ENCODE measurements at regions not wholly inside any gene's neighbourhood (a gene's known extent, or its start where the extent isn't known, plus 50 kb on each side); places are given as distances from the start of the nearest gene placed in this dataset.
"Not testable (repeated sequence)": the region's sequence is repeated elsewhere in the genome, so short reads cannot be mapped to it uniquely, and the experiment has no call there.

DNA sequence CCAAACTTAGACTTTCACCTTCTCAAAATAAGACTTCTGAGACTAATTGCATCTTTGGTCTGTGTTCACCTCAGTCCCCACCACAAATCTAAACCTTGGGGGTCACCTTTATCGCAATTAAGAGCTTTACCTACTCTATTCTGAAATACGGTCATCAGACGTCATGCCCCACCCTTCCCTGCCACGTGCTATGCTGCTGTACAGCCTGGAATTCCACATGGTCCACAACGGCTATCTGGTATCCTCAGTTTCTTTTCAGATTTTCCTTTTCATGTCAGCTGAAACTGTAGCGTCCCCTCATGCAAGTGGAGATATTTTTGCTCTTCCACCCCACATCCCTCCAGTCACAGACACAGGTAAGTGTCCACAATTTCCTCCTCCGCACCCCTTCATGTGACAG lies 511.1 kb downstream of the DIRAS2 start:
- DNase-seq (ENCODE audit: low read depth in 2 of 2) = no peak

DNA sequence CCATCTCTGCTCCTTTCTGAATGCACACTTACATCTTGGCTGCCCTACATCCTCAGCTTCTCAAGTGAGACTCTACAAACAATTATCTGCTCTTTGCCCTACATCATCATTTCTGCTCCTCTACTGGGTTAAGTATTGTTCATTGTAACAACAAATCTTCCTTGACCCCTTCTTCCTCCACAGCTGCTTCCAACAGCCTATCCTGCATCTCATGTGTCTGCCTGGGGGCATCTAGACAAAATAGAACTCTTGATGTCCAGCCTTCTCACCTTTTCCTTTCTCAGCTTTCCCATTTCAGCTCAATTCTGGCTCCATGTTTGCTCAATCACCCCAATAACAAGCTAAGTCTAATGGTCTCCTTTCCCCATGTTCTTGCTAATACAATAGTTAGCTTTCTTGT lies 509.8 kb downstream of the DIRAS2 start:
- no peak for DNase-seq (ENCODE audit: low read depth in 2 of 2)

DNA sequence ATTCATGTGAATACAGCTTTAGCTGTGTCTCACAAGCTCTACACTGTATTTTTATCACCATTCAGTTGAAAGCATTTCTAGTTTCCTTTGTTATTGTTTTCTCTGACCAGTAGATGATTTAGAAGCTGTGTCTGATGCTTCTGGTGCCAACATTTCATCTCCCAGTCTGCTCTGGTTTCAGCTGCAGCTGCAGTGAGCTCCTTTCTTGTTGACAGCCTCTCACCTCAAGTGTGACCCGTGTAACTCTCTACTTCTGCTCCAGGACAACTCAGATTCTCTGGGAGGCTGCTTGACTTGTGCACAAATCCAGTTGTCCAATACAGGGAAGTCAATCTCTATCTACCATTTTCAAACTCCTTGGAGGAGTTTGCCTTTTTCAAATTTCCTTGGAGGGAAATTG lies 504.8 kb downstream of the DIRAS2 start:
- no peak for DNase-seq (ENCODE audit: low read depth in 2 of 2)

DNA sequence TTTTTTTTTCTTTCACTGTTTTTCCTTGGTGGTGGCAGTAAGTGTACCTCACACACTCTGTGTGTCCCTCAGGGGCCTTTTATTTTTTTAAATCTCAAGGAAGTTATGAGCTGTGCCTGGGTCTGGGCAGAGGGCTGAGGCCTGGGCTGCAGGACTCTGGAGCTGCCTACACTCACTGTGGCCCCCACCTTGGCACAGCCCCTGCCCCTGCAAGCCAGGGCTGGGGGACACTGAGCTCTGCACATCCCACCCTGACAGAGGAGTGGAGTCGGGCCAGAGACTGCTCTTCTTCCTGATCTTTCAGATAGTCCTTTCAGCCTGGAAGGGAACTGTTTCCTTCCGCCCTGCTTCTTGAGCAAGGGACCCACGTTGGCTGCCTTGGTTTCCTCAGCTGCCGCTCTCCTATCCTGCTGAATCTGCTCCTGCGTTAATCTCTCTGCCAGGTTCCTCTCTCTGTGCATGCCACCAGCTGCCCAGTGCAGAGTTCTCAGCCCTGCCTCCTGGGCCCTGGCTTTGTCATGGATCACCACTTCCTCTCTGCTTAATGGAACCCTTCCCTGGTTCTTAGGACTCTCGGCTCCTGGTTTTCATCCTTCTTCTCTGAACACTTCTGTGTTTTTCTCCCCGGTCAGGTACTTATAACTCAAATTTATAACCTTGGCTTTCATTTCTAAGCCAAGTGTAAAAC lies 502.3 kb downstream of the DIRAS2 start:
- no peak for DNase-seq (ENCODE audit: low read depth in 2 of 2)

DNA sequence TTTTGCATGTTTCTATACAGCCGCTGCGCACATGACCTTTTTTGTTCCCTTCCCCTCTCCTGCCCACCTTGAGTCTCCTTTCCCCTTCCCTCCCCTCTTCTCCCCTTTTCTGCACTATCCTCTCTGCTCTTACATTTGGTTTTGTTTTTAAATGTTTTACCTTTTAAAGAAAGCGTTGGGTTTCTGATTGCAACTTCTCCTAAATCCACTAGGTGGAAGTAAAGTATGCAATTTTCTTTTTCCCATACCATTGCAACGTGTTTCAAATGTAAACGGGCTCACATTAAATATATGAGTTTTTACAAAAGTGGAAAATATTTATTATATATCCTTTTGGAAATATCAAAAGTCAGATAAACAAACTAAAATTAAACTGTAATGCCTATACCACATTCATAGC lies 500.9 kb downstream of the DIRAS2 start:
- DNase-seq (ENCODE audit: low read depth in 2 of 2) = peak; percentile 25 to 37

DNA sequence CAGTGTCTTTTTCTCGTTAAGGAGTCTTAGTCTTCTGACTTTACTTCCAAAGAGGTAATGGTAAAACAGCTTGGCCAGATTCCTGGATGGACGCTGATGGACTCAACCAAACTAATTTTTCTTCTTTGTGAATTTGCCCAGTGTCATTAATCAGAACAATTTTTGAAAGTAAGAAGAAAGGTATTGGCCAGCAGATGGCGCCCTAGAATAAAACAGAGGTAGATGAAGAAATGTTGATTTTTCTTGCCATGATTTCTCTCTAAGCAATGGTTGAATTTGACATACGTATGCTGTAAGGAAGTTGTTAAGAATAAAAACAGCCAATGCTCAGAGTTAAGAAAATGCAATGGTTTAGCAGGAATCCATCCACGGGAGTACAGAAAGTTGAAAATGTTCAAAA lies 500.0 kb downstream of the DIRAS2 start:
- DNase-seq (ENCODE audit: low read depth in 2 of 2) = peak; percentile 53 to 60

DNA sequence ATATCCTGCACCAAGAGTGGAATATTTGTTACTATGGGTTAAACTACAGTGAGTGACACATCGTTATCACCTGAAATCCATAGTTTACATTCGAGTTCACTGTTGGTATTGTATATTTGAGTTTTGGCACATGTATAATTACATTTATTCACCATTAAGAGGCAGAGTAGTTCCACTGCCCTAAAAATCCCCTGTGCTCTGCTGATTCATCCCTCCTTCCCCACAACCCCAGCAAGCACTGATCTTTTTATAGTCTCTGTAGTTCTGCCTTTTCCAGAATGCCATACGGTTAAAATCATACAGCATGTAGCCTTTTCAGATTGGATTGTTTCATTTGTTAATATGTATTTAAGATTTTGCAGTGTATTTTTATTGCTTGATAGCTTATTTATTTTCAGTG lies 495.2 kb downstream of the DIRAS2 start:
- no peak for DNase-seq (ENCODE audit: low read depth in 2 of 2)

DNA sequence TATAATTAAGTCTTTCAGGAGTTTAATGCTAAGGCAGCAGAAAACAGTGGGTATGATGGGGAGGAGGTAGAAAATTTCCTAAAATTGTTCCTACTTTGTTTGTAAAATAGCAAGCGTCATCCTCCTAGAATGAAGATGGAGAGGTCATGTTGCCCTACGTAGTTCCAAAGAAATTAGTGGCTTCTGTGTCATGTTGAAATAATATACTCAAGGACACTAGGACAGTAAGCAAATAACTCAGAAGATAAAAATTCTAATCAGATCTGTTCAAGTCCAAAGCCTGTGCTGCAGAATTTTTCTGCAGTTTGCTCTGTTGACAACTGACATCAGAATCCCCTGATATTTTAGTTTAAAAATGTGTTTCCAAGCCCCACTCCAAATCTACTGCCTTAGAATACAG lies 486.3 kb downstream of the DIRAS2 start:
- DNase-seq (ENCODE audit: low read depth in 2 of 2) = no peak

DNA sequence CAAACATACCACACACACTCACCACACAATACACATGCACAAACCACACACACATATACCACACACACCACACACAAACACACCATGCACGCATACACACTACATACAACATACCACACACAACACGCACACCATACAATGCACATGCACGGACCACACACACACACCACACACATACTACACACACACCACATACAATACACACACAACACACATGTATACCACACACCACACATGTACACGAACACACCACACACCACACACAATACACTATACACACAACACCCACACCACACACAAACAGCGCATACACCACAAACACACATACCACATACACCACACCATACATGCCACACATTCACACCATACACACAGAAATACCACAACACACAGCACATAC lies 480.3 kb downstream of the DIRAS2 start:
- DNase-seq (ENCODE audit: low read depth in 2 of 2) = no peak

DNA sequence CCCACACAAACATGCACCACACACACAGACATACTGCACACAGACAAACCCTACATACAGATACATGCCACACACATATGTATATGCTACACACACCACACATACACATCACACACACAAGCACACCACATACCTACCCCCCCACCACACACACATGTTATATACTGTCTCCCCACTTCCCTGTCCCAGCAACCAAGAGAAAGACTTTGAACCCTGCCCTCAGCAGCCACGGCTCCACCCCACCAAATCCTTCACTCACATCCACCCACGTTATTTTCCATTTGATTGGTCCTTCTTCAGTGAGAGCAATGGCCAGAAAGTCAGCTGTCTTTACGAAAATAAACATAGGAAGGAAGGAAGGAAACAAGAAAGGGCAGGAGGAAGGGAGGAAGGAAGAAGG lies 479.8 kb downstream of the DIRAS2 start:
- no peak for DNase-seq (ENCODE audit: low read depth in 2 of 2)

DNA sequence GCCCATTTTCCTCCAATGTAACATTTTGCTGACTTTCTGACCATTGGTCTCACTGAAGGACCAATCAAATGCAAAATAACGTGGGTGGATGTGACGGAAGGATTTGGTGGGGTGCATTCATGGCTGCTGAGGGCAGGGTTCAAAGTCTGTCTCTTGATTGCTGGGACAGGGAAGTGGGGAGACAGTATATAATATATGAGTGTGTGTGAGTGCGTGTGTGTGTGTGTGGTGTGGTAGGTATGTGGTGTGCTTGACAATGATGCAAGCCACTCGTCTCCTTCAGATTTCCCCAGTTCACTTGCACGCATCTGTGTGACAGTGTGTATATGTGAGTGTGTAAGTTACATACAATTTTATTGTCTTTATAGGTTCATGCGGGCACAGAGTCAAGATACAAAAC lies 477.3 kb downstream of the DIRAS2 start:
- DNase-seq (ENCODE audit: low read depth in 2 of 2) = no peak

DNA sequence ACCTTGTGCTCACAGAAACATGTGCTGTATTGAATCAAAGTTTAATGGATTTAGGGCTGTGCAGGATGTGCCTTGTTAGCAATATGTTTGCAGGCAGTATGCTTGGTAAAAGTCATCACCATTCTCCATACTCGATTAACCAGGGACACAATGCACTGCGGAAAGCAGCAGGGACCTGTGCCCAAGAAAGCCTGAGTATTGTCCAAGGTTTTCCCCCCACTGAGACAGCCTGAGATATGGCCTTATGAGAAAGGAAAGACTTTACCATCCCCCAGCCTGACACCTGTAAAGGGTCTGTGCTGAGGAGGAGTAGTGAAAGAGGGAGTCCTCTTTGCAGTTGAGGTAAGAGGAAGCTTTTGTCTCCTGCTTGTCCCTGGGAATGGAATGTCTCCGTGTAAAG lies 476.2 kb downstream of the DIRAS2 start:
- not testable (repeated sequence) for DNase-seq (ENCODE audit: low read depth in 2 of 2)

DNA sequence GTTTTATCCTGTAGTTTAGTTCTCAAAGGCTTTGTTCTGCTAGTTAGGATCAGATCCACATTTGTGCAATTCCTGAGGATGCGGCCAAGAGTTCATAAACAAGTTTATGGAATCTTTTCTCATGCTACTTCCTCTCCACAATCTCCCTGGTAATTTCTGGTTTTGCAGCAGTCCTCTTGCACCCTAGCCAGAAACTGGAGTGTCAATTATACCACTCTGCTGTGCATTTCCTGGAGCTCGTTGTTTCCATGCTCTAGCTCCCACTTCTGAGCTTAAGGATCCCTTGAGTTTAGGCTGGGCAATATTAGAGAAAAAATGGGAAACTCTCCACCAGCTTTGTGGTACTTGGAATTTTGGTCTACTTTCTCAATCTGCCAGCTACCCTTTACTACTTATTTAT lies 474.7 kb downstream of the DIRAS2 start:
- DNase-seq (ENCODE audit: low read depth in 2 of 2) = no peak

DNA sequence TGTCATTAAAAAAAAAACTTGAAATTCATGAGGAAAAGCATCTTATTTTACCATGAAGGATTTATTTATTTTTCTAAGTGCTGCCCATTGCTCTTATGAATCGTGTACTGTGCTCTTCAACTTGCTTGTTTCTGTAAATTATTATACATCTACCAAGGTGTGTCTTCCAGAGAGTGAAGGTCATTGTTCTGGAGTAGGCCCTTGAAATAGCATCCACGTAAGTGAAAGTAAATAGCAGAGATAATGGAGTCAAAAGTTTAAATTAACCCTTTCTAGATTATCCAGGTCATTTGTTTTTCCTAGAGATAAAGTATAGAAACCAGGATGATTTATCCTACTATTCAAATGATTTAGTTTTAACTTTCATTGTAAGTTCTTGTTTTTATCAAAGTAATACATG lies 473.1 kb downstream of the DIRAS2 start:
- DNase-seq (ENCODE audit: low read depth in 2 of 2) = no peak

DNA sequence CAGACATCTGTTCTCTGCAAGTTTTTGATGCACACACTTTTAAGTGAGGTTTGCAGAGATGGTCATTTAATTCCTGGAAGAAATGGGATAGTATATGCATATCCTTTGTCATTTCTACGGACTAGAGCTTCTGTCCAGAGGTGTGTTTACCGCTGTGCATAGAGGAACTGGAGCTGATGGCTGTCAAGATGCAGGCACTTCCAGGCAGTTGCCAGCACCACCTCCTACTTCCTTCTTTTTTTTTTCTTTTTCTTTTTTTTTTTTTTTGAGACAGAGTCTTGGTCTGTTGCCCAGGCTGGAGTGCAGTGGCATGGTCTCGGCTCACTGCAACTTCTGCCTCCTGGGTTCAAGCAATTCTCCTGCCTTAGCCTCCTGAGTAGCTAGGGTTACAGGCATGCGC lies 468.7 kb downstream of the DIRAS2 start:
- not testable (repeated sequence) for DNase-seq (ENCODE audit: low read depth in 2 of 2)

DNA sequence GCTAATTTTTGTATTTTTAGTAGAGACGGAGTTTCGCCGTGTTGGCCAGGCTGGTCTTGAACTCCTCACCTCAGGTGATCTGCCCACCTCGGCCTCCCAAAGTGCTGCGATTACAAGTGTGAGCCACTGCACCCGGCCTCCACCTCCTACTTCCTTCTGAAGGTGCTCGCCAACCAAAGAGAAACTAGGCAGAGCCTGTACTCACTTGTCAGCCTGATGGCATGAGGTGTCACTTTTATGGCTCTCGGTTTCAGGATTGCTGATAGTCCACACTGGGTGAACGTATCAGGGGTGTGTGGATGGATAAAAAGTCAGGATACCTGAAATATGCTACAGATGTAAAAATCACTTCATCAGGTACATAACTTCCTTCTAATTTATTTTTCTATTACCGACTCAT lies 468.3 kb downstream of the DIRAS2 start:
- not testable (repeated sequence) for DNase-seq (ENCODE audit: low read depth in 2 of 2)

DNA sequence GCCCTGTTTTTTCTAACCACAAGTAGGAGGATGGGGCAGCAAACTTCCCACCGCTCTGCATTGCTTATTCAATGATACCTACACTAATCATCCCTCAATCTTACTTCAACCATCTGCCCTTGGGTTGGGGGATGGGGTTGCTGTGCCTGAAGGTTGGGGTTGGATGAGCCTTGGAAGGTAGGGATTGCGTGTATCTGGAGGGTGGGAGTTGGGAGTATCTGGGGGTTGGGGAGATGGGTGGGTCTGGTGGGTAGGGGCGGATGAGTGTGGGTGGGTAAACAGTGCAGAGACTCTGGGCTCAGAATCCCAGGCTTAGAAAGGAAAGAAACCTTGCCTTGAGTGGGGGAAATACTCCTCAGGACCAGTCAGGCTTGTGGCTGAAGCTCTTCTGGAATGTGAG lies 467.4 kb downstream of the DIRAS2 start:
- DNase-seq (ENCODE audit: low read depth in 2 of 2) = no peak

DNA sequence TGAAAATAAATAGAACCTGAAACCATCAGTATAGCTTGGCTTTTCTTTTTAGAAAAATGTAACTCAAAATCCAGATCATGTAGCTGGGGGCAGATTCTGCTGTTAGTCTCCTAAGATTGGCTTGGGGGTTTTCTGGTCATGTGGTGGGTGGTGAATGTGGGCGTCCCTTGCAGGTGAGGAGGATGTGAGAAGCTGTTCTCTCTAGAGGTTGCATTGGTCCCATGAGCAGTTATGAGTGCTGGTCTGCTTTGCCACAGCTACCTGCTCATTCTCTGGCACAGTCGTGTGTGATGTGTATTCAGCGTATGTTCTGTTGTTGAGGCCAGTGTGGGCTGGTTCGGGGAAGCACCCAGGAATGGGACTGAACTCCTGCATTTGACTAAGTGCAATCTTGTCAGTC lies 466.8 kb downstream of the DIRAS2 start:
- no peak for DNase-seq (ENCODE audit: low read depth in 2 of 2)

DNA sequence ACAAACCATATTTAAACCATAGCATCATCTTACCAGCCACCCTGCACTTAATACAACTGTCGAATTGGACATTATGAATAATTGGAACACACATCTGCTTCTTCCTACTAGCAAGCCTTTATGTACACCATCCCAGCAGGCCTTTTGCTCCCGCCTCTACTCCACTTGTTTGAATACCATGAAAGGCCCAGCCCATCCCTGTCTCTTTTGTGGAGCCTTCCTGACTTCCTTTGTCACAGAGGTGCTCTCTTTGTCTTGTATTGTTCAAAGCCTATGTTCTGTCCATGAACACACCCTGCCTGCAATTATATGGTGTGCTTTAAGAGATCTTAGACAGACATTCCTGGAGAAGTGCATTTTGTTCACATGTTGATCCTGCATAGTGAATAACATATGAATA lies 465.7 kb downstream of the DIRAS2 start:
- no peak for DNase-seq (ENCODE audit: low read depth in 2 of 2)

DNA sequence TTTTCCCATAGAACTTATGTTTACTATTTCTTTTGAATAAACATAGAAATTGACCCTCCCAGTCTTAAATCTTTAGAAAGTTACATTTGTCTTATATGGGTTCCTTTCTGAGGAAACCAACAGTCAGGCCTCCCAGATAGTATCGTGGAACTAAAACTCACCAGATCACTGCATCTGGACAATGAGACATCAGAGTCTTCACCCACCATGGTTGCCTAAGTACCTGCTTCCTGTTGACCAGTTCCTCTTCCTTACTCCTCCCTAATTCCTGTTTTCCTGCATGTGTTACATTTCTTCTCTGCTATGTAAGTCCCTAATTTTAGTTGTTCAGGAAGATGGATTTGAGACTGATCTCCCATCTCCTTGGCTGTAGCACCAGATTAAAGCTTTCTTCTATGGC lies 462.2 kb downstream of the DIRAS2 start:
- no peak for DNase-seq (ENCODE audit: low read depth in 2 of 2)

DNA sequence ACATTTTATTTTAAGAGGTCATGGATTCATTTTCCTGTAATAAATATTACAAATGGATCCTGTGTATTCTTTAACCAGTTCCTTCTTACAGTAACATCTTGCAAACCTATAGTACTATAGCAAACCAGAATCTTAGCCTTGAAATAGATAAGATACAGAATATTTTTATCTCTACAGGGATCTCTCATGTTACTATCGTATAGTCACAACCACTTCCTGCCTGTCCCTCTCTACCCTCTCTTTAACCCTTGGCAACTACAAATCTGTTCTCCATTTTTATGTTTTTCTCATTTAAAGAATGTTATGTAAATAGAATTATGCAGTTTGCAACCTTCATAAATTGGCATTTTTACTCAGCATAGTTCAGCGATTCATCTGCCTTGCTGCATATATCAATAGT lies 454.0 kb downstream of the DIRAS2 start:
- DNase-seq (ENCODE audit: low read depth in 2 of 2) = no peak

DNA sequence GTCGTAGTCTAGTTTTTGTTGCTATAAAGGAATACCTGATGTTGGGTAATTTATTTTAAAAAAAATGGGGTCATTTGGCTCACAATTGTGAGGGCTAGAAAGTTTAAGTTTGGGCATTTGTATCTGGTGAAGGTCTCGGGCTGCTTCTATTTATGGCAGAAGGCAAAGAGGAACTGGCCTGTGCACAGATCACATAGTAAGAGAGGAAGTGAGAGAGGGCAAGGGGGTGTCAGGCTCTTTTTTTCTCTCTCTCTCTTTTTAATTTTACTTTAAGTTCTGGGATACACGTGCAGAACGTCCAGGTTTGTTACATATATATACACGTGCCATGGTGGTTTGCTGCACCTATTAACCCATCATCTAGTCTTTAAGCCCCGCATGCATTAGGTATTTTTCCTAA lies 453.3 kb downstream of the DIRAS2 start:
- no peak for DNase-seq (ENCODE audit: low read depth in 2 of 2)

DNA sequence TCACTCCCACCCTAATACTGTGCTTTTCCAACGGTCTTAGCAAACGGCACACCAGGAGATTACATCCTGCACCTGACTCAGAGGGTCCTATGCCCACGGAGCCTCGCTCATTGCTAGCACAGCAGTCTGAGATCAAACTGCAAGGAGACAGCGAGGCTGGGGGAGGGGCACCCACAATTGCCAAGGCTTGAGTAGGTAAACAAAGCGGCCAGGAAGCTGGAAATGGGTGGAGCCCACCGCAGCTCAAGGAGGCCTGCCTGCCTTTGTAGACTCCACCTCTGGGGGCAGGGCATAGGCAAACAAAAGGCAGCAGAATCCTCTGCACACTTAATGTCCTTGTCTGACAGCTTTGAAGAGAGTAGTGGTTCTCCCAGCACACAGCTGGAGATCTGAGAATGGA lies 450.2 kb downstream of the DIRAS2 start:
- DNase-seq (ENCODE audit: low read depth in 2 of 2) = not testable (repeated sequence)

DNA sequence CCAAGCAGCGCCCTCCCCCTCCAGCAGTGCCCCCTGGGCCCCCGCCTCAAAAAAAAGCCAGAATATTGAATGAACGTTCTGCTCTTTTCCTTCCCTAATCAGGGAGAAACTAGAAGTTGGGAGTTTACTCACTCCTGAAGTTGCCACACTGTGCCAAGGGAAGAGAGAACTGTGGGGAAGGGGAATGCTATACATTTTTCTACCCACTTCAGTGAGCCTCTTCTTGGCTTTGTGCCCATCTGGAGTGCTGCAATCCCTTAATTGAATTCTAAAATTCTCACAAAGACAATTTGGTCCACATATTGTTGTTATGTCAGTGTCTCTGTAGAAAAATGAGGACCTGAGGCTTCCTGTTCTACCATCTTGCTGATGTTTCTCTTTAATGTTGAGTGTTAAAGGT lies 443.7 kb downstream of the DIRAS2 start:
- no peak for DNase-seq (ENCODE audit: low read depth in 2 of 2)

Measured in lung microvascular endothelial cell (primary cell).